Kidney epithelial cell (primary cell): ENCODE measurements at regions not wholly inside any gene's neighbourhood (a gene's known extent, or its start where the extent isn't known, plus 50 kb on each side); places are given as distances from the start of the nearest gene placed in this dataset.

Experiments used
- DNase-seq: peaks from one replicate; pipeline ENCODE4 v3.0.0-alpha.2; 2010; ENCODE audit warnings: low read depth
- H3K27me3 ChIP-seq: 2 replicates; pipeline ENCODE4 v1.6.0; 2011; ENCODE audit warnings: low read length; ENCODE audit not compliant: control insufficient read depth, insufficient read depth
- H3K36me3 ChIP-seq: 2 replicates; pipeline ENCODE4 v1.5.1; 2011; ENCODE audit warnings: low read length; ENCODE audit not compliant: control insufficient read depth, insufficient read depth
- H3K4me3 ChIP-seq: 2 replicates; pipeline ENCODE4 v1.5.1; 2011; ENCODE audit warnings: low read depth, mild to moderate bottlenecking, control low read depth, low read length
- TF ChIP-seq, protein P1 (sequence below): IDR thresholded peaks from 2 replicates; pipeline ENCODE4 v1.5.1; 2011; ENCODE audit warnings: mild to moderate bottlenecking, moderate library complexity, low read length, control low read depth, inconsistent platforms; ENCODE audit not compliant: insufficient read depth, poor library complexity, severe bottlenecking

DNA sequence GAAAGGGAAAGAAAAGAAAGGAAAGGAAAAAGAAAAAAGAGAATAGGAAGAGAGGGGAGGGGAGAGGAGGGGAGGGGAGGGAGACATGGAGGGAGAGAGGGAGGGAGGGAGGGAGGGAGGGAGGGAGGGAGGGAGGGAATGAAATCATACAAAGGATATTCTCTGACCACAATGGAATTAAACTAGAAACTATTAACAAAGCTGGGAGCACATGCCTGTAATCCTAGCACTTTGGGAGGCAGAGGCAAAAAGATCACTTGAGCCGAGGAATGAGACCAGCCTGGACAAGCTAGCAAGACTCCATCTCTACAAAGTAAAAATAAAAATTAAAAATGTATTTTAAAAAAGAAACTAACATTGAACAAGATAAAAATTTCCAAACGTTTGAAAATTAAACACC, 62.8 kb downstream of the ILRUN start:
- DNase-seq, result no peak
- Histone ChIP-seq H3K4me3 (no peak overlapping the region), H3K27me3 (no peaks in the 10 kb centered on the region), H3K36me3 (no peaks in the 10 kb centered on the region)
- TF ChIP-seq, protein P1, sequence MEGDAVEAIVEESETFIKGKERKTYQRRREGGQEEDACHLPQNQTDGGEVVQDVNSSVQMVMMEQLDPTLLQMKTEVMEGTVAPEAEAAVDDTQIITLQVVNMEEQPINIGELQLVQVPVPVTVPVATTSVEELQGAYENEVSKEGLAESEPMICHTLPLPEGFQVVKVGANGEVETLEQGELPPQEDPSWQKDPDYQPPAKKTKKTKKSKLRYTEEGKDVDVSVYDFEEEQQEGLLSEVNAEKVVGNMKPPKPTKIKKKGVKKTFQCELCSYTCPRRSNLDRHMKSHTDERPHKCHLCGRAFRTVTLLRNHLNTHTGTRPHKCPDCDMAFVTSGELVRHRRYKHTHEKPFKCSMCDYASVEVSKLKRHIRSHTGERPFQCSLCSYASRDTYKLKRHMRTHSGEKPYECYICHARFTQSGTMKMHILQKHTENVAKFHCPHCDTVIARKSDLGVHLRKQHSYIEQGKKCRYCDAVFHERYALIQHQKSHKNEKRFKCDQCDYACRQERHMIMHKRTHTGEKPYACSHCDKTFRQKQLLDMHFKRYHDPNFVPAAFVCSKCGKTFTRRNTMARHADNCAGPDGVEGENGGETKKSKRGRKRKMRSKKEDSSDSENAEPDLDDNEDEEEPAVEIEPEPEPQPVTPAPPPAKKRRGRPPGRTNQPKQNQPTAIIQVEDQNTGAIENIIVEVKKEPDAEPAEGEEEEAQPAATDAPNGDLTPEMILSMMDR, result no peak

DNA sequence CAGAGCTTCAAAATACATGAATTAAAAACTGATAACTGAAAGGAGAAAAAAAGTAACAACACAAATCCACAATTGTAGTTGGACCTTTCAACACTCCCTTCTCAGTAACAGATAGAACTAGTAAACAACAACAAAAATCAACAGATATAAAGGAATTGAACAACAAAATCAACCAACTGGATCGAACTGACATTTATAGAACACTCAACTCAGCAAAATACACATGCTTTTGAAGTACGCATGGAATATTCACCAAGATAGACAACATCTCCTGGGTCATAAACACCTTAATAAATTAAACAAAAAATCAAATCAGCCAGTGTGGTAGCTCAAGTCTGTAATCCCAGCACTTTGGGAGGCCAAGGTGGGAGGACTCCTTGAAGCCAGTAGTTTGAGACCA, 63.3 kb downstream of the ILRUN start:
- H3K4me3 ChIP-seq, result no peak overlapping the region
- TF ChIP-seq, protein P1, result no peak

DNA sequence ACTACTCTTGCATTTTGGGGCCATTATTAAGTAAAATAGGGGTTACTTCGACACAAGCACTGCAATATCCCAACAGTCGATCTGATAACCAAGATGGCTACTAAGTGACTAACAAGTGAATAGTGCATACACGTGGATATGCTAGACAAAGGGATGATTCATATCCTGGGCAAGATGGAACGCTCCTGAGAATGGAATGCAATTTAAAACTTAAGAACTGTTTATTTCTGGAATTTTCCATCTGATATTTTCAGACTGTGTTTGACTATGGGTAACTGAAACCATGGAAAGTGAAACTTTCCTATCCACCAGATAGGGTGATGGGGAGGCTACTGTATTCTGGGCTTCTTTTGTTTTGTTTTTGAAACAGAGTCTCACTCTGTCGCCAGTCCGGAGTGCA, 66.5 kb downstream of the ILRUN start:
- no peaks in the 10 kb centered on the region for H3K36me3 ChIP-seq
- no peaks in the 10 kb centered on the region for H3K27me3 ChIP-seq
- DNase-seq, result peak; percentile 72
- no peak overlapping the region for H3K4me3 ChIP-seq
- TF ChIP-seq, protein P1, result no peak

More for the DNA sequence above, 63.3 kb downstream of the ILRUN start:
- Histone ChIP-seq H3K36me3 (no peaks in the 10 kb centered on the region), H3K27me3 (no peaks in the 10 kb centered on the region)
- no peak for DNase-seq

- no peak overlapping the region for H3K4me3 ChIP-seq
- DNase-seq, result no peak
- H3K36me3 ChIP-seq, result no peaks in the 10 kb centered on the region
- H3K27me3 ChIP-seq, result no peaks in the 10 kb centered on the region
- TF ChIP-seq, protein P1, result no peak
Observed at GRCh38 chr6:34627296-34627695, 69.3 kb downstream of the ILRUN start.

- no peaks in the 10 kb centered on the region for H3K27me3 ChIP-seq
- no peak for DNase-seq
- TF ChIP-seq, protein P1, result no peak
Observed at GRCh38 chr6:34618430-34619182, 62.5 kb upstream of the SPDEF start.

DNA sequence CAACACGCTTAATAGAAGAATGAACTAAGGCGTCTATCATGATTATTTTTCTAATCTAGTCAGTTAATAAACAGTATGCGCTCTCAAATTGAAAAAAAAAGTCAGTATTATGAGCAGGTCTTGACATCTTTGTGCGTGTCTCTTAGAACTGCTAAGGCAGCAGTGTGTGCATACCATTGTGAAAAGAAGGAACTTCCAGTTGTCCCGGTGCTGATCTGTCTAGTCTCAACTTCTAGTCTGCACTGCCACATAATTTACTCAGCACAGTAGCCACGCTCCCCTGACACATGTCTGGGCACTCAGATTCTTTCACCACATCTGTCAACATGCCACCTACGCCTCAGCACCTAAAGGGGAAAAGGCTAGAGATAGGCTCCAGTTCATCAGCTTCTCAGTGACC, 61.1 kb upstream of the SPDEF start:
- Histone ChIP-seq H3K4me3 (no peak overlapping the region), H3K27me3 (no peaks in the 10 kb centered on the region), H3K36me3 (no peaks in the 10 kb centered on the region)
- TF ChIP-seq, protein P1, result no peak
- no peak for DNase-seq

More at GRCh38 chr6:34618430-34619182, 62.5 kb upstream of the SPDEF start:
- no peaks in the 10 kb centered on the region for H3K36me3 ChIP-seq
- no peak overlapping the region for H3K4me3 ChIP-seq
